ENCODE measurements at regions not wholly inside any gene's neighbourhood (a gene's known extent, or its start where the extent isn't known, plus 50 kb on each side); places are given as distances from the start of the nearest gene placed in this dataset.

GRCh38 chr7:67821116-67821515 is 824.5 kb downstream of the TYW1 start:
- ChIA-PET POLR2A (no interaction called here), CTCF (no interaction called here)
- Histone ChIP-seq H3K9me3 (ENCODE audit: control insufficient read depth, insufficient read depth, low read depth, low read length) (no peaks in the 10 kb centered on the region), H3K4me1 (ENCODE audit: control insufficient read depth, insufficient read depth, low read length) (no peaks in the 10 kb centered on the region), H3K4me3 (ENCODE audit: low read depth, low read length) (no peak overlapping the region), H3K36me3 (ENCODE audit: control insufficient read depth in 2 of 2, insufficient read depth in 1 of 2, low read length in 2 of 2) (no peaks in the 10 kb centered on the region), H3K27ac (ENCODE audit: extremely low read depth, low read depth, low read length) (no peak overlapping the region)
- no peak for TF ChIP-seq ZNF571 (tag by site-specific recombination; IDR thresholded peaks at IDR 0.05)
- no peak for TF ChIP-seq SP2 (tag by site-specific recombination; IDR thresholded peaks at IDR 0.05)
- no peak for TF ChIP-seq GLIS1 (tag by site-specific recombination; IDR thresholded peaks at IDR 0.05)
- TF ChIP-seq ZNF658 (tag by site-specific recombination; IDR thresholded peaks at IDR 0.05): no peak
- no peak for TF ChIP-seq ZNF830 (tag by site-specific recombination; IDR thresholded peaks at IDR 0.05; ENCODE audit: low read depth)
- no peak for TF ChIP-seq ZBTB1 (tag by site-specific recombination; IDR thresholded peaks at IDR 0.05)
- TF ChIP-seq ZNF221 (tag by site-specific recombination; IDR thresholded peaks at IDR 0.05; ENCODE audit: borderline replicate concordance): no peak
- TF ChIP-seq ZNF211 (tag by site-specific recombination; IDR thresholded peaks at IDR 0.05; ENCODE audit: low read depth): no peak
- TF ChIP-seq PRDM10 (tag by site-specific recombination; IDR thresholded peaks at IDR 0.05): no peak
- TF ChIP-seq ZNF184 (tag by site-specific recombination; IDR thresholded peaks at IDR 0.05): no peak
- no peak for TF ChIP-seq ZNF629 (tag by site-specific recombination; IDR thresholded peaks at IDR 0.05)
- TF ChIP-seq ZFP37 (tag by site-specific recombination; IDR thresholded peaks at IDR 0.05): no peak
- no peak for TF ChIP-seq ZNF398 (tag by site-specific recombination; IDR thresholded peaks at IDR 0.05)
- no peak for TF ChIP-seq CTCF (tag by site-specific recombination; IDR thresholded peaks at IDR 0.05)

GRCh38 chr7:67823345-67823744 is 826.7 kb downstream of the TYW1 start:
- POLR2A ChIA-PET: no interaction called here
- H3K27ac ChIP-seq (ENCODE audit: extremely low read depth, low read depth, low read length): no peak overlapping the region
- TF ChIP-seq ZNF544 (tag by site-specific recombination; IDR thresholded peaks at IDR 0.05): no peak
- TF ChIP-seq ZNF416 (tag by site-specific recombination; IDR thresholded peaks at IDR 0.05): no peak
- TF ChIP-seq CTCF (tag by site-specific recombination; IDR thresholded peaks at IDR 0.05): no peak
- no peak for TF ChIP-seq ZNF133 (tag by site-specific recombination; IDR thresholded peaks at IDR 0.05)
- no peak for TF ChIP-seq ZNF404 (tag by site-specific recombination; IDR thresholded peaks at IDR 0.05)
- no peak for TF ChIP-seq KLF1 (tag by site-specific recombination; IDR thresholded peaks at IDR 0.05)
- TF ChIP-seq ZNF692 (tag by site-specific recombination; IDR thresholded peaks at IDR 0.05): no peak
- TF ChIP-seq ZNF341 (tag by site-specific recombination; IDR thresholded peaks at IDR 0.05; ENCODE audit: low read depth): no peak
- no peak for TF ChIP-seq IKZF3 (tag by site-specific recombination; IDR thresholded peaks at IDR 0.05)
- no peak for TF ChIP-seq ZNF391 (tag by site-specific recombination; IDR thresholded peaks at IDR 0.05; ENCODE audit: borderline replicate concordance, low read depth)
- no peak for TF ChIP-seq ZNF24 (tag by site-specific recombination; IDR thresholded peaks at IDR 0.05)
- TF ChIP-seq KLF7 (tag by site-specific recombination; IDR thresholded peaks at IDR 0.05; ENCODE audit: borderline replicate concordance): no peak
- no peak for TF ChIP-seq ZNF580 (tag by site-specific recombination; IDR thresholded peaks at IDR 0.05)
- H3K9me3 ChIP-seq (ENCODE audit: control insufficient read depth, insufficient read depth, low read depth, low read length): no peaks in the 10 kb centered on the region
- CTCF ChIA-PET: no interaction called here
- no peaks in the 10 kb centered on the region for H3K4me1 ChIP-seq (ENCODE audit: control insufficient read depth, insufficient read depth, low read length)
- H3K4me3 ChIP-seq (ENCODE audit: low read depth, low read length): no peak overlapping the region
- H3K36me3 ChIP-seq (ENCODE audit: control insufficient read depth in 2 of 2, insufficient read depth in 1 of 2, low read length in 2 of 2): no peaks in the 10 kb centered on the region

All from HEK293 (cell line).